ENCODE measurements at regions not wholly inside any gene's neighbourhood (a gene's known extent, or its start where the extent isn't known, plus 50 kb on each side); places are given as distances from the start of the nearest gene placed in this dataset.

DNA sequence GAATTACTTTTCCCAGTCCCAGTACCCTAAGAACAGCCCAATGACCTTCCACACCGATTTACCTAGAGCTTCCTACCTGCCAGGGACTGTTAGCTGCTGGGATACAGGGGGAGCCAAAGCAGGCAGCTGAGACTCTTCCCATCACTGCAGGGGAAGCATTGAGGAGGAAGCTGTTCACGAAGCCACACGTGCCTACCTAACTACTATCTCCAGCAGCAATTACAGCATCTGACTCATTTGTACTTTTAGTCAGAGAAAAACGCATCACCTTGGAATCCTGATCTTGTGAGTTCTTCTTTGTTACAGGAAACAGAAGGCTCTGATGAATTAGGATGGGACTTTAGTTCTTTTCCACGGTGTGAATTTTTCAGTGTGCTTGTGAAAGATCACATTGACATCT is 113.7 kb upstream of the DHX40 start:
- DNase-seq (ENCODE audit: low spot score) = peak; percentile 31

DNA sequence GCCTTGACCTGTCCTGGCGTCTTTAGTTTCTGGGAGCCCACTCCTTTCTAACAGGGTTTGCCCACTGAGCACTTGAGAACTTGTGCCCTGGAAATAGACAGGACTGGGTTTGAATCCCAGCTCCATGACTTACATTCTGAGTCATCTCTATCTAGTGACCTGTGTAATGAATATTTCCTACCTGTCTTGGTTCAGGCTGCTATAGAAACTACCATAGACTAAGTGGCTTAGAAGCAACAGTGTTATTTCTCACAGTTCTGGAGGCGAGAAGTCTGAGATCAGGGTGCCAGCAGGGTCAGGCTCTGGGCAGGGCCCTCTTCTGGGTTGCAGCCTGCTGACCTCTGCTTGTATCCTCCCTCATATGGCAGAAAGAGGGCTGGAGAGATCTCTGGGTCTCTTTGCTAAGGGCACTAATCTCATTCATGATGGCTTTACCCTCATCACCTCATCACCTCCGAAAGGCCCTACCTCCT is 110.7 kb upstream of the DHX40 start:
- no peak for DNase-seq (ENCODE audit: low spot score)

DNA sequence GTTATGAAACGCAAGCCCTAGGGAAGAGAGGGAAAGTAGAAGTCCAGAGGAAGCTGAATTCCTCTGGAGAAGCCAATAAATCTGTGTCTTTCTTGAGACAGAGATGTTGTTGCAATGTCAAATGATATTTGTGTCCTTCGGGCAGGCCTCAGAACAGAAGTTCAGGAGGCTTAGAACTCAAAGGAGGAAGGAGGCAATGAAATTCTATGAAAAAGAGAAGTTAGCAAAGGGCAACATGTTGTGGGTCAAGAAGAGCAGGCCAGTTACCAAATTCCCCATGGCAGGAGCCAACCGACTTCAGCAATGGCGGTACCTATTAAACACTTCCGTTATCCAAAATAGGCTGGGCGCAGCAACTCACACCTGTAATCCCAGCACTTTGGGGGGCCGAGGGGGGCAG is 109.0 kb upstream of the DHX40 start:
- DNase-seq (ENCODE audit: low spot score) = no peak

DNA sequence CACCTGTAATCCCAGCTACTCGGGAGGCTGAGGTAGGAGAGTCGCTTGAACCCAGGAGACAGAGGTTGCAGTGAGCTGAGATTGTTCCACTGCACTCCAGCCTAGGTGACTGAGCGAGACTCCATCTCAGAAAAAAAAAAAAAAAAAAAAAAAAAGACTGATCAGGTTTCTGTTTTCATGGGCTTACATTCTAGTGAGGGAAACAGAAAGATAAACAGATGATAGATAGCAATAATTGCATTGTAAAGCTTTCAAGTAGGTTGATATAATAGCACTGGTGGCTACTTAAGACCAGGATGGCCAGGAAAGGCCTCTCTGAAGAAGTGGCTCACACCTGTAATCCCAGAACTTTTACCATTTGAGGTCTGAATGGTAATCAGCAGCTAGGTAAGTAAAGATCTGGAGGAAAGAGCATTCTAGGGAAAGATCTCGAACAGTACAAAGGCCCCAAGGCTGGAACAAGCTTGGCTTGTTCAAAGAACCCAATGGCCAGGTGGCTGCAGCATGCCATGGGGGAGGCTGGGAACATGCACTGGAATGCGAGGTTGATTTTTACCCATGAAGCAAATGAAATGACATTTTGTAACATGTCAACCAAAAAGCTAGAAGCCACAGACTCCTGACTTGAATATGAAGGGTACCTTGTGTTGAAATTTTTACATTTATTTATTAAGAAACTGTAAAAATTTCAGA is 108.3 kb upstream of the DHX40 start:
- no peak for DNase-seq (ENCODE audit: low spot score)

DNA sequence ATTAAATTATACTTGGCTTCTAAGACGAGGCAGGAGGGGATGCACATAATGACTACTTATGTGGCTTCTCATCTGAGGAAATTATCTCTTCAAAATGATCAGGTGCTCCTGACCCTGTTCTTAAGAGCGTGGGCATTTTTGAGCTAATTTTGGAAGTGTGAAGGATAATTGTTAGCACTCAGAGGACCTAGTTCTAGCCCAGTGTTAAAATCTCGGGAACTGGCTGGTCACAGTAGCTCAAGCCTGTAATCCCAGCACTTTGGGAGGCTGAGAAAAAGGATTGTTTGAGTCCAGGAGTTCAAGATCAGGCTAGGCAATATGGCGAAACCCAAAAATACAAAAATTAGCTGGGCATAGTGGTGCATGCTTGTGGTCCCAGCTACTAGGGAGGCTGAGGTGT is 103.0 kb upstream of the DHX40 start:
- no peak for DNase-seq (ENCODE audit: low spot score)

DNA sequence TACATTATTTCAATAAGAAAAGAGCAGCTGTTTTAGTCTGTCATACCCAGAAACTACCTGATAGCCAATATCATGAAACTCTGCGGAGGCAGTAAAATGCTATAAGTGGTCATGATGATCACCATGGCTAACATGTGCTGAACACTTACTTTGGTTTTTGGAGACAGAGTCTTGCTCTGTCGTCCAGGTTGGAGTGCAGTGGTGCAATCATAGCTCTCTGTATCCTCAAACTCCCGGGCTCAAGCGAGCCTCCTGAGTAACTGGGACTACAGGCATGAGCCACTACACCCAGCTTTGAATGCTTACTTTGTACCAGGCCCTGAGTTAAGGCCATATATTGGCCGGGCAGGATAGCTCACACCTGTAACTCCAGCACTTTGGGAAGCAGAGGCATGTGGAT is 101.2 kb upstream of the DHX40 start:
- no peak for DNase-seq (ENCODE audit: low spot score)

DNA sequence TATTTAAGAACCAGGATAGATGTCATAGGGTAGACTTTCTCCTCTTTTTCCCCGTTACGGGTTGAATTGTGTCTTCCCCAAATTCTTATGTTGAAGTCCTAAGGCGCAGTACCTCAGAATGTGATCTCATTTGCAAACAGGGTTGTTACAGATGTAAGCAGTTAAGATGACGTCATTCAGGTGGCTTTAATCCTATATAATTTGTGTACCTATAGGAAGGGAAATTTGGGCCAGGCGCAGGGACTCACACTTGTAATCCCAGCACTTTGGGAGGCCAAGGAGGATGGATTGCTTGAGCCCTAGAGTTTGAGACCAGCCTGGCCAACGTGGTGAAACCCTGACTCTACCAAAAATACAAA is 99.5 kb upstream of the DHX40 start:
- DNase-seq (ENCODE audit: low spot score) = no peak

DNA sequence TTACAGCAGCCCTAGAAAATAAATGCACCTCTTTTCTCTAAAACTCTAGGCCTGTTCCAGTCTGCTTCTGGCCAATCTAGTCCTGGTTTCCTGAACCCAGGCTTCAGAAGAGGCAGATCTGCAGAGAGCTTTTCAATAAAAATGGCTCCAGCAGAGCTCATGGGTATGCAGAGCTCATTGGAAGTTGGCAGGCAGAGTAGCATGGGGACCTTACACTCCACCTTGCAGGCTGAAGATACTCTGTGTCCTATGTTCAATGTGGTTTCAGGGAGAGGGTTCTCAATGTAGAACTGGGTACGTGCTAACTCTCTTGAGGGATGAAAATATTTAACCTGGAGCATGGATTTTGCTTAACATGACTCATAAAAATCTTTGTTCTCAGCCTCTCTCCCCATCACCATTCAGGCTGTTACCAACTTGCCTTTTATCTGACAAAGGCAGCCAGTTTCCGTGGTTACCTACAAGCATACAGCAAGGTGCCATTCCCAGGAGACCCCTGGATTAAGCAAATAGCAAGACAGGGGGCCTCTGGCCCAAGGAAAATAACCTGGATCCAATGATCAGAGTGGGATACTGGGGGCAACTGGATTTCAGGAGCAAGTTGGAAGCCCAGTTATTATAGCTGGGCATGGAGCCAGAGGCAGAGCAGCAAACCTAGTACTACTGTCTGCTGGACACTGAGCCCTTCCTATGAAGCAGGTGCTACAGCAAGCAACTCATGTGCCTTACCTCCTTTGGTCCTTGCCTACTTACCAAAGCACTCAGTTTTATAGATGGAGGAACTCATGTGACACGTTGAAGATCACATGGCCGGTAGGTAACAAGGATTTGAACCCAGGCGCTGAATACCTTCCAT is 98.2 kb upstream of the DHX40 start:
- no peak for DNase-seq (ENCODE audit: low spot score)

DNA sequence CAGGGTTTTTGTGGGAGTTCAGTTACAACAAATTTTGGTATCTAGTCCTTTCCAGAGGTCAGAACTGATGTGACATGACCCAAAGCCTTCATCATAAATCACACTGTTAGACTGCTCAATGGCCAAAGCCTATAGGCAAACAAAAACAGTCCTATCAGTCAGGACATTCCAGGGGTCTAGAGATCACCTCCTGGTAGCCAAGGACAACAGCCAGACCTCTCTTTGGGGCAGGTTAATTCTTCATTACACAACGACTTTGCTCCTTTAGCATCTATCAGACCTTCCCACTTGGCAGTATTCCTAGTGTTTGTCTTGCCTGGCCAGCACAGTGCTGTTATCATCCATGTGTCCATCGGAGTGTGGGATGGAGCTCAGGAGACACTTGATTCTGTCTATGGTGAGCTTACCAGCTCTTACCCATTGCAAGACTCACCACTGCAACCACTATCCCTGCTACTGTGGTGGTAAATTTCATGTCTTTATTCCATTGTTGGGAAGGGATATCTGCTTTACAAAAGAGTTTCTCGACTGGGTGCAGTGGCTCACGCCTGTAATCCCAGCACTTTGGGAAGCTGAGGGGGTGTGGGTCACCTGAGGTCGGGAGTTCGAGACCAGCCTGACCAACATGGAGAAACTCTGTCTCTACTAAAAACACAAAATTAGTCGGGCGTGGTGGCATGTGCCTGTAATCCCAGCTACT is 95.5 kb upstream of the DHX40 start:
- no peak for DNase-seq (ENCODE audit: low spot score)

DNA sequence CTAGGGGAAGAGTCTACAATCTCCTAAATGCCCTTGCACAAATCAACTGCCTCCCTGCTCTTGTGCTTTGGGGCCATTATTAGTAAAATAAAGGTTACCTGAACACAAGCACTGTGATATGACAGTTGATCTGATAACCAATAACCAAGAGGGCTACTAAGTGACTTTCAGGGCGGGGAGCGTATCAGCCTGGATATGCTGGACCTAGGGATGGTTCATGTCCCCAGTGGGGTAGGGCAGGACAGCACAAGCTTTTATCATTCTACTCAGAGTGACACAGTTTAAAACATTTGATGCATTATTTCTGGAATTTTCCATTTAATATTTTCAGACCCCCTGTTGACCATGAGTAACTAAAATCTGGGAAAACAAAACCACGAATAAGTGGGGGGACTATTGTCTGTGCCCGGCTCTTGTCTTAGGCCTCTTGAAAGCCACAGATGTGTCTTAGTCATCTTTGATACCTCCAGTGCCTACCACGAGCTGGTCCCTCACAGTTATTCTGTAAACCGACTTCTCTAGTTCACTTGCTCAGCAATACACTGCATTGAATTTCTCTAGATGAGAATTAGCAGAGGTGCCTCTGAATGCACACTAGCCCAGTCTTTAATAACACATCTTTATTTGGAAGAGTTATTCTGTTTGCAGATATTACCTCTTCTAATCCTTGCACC is 94.6 kb upstream of the DHX40 start:
- DNase-seq (ENCODE audit: low spot score) = no peak

DNA sequence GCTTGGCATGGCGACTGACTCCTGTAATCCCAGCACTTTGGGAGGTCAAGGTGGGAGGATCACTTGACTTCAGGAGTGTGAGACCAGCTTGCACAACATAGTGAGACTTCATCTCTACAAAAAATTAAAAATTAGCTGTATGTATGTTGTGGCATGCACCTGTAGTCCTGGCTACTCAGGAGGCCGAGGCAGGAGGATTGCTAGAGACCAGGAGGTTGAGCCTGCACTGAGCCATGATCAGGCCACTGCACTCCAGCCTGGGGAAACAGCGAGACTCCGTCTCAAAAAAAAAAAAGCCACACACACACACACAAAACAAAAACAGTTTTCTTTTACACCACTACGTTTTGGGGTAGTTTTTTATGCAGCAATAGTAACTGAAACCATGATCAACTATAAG is 89.0 kb upstream of the DHX40 start:
- DNase-seq (ENCODE audit: low spot score) = no peak

DNA sequence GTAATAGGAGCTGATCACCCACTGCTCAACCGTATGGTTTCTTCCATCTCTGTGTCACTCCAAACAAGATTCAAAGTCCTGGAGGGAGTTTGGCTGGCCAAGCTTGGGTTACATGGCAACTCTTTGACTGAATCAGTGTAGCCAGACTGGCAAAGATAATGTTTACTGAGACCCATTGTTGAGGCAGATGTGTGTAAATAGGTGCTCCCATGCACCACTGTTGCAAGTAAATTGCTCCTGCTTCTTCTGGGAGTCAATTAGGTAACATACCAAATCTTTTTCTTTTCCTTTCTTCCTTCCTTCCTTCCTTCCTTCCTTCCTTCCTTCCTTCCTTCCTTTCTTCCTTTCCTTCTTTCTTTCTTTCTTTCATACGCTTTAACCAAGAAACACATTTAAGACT is 86.3 kb upstream of the DHX40 start:
- no peak for DNase-seq (ENCODE audit: low spot score)

DNA sequence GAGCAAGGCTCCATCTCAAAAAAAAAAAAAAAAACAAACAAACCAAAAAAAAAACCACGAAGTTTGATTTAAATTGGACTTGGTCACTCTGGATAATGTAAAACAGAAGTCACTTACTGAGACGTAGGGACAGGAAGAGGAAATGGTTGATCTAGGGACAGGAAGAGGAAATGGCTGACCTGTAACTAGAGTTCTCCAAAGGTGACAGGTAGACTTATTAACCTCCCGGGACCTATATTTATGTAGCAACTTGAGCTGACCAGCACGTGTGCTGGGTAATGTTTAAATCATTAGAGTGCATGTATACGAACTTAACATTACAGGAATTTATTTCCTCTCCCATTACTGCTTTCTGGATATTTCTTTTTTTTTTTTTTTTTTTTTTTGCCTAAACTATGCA is 81.5 kb upstream of the DHX40 start:
- no peak for DNase-seq (ENCODE audit: low spot score)

DNA sequence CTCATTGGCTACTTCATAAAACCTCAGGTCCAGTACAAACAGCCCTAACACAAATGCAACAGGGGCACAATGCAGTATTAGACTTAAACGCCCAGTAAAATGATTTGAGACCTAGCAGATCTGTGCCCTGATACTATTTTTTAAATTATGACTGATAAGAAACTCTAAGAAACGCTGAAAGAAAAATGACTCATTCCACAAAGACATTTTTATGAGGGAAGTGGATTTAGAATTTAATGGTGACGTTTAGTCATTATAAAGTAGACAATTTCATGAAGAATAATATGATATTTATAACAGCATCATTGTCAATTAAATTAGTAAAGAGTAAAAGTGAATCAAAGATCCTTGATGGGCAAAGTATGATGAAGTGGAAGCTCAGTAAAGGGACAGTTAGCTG is 80.4 kb upstream of the DHX40 start:
- DNase-seq (ENCODE audit: low spot score) = no peak

DNA sequence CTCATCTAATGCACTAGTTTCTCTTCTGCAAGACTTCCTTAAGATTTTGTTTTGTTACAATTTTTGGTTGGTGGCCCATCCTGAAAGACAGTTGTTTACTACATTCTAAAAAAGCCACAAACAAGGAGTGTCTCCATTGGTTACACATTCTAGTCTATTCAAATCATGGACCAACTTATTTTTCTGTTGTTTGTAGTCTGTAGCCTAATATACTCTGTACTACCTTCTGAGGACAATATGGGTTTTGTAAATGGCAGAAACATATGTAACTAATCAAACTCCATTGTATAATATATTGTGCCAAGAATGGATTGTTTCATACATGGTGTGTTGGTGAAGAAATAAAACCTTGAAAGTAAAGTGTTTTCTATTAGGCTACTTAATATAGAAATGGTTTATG is 79.5 kb upstream of the DHX40 start:
- DNase-seq (ENCODE audit: low spot score) = no peak

DNA sequence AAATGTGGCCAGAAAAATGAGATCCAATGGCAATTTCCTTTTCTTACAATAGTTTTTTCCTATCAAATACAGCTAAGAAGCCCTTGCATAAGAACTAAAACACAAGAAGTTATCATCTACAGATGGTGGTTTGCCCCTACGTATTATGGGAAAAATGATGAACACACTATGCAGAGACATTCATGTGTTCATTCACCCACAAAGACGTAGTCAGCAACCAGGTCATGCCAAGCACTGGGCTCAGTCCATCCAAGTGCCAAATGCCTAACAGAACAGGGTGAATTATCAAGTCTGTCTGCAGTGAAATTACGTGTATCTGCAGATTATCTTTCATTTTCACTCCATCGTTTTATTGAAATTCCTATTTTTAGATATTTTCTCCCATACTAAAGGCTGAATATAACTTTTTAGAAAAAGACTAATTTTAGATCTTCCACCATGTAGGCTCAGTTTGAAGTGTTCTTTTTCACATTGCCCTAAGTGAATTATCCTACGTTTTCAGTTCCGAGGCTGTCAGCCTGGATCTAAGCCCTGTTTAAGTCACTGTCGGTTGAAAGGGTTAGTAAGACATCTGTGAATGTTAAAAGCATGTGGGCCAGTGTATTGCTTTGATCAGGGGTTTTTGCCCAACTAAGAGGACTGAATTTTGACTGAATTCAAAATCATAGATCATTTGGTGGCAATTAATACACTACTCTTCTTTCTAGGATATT is 78.1 kb upstream of the DHX40 start:
- peak; percentile 24 for DNase-seq (ENCODE audit: low spot score)

DNA sequence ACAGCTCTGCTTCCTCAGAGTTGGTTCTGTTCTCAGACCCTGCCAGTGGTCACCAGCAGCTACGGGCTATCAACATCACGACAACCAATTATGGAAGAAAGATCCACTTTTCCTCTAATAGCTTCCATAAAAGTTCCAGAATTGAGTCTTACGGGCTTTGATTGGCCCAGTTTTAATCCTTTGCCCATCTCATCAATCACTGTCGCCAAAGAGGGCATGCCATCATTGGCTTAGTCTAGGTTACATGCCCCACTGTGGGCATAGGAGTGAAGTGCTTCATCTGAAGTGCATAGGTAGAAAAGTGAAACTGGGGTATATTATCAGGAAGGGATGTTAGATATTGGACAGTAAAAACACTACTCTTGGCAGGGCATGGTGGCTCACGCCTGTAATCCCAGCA is 76.6 kb upstream of the DHX40 start:
- DNase-seq (ENCODE audit: low spot score) = no peak

DNA sequence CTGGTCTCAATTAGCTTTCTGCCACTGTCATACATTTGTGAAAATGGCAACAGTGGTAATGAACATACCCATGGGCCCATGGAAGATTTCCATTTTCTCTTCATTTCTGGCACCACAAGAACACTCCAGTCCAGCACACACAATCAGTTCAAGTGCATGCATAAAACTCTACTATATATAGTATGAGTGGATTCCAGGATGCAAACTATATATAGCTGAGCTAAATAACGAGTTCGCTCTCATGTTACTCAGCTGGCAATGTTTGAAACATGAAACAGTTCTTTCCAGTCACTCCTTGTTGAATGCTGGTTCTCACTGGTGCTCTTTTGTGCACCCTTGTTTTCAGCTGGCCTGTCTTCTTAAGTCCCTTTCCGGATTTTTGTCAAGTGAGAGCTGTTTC is 75.2 kb upstream of the DHX40 start:
- no peak for DNase-seq (ENCODE audit: low spot score)

DNA sequence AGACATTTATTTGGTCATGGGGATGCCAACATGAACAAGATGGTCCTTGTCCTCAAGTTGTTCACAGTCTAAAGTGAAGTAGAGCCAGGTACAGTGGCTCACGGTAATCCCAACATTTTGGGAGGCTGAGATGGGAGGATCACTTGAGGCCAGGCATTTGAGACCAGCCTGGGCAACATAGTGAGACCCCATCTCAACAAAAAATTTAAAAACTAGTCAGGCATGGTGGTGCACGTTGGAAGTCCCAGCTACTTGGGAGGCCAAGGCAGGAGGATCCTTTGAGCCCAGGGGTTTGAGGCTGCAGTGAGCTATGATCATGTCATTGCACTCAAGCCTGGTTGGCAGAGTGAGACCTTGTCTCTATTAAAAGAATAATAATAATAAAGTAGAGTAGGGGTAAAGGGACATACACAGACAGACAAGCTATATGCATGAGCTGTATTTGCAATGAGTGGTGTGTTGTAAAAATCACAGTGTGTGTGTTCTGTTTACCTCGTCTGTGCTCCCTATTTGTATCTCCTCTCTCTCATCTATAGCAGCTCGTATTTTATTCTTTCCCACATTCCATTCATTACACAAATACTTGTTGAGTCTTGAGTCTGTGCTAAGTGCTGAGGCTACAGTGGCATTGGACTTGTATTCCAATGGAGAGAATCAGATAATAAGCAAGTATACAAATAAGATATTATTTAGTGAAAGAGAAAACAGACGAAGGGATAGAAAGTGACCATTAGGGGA is 73.9 kb upstream of the DHX40 start:
- no peak for DNase-seq (ENCODE audit: low spot score)

DNA sequence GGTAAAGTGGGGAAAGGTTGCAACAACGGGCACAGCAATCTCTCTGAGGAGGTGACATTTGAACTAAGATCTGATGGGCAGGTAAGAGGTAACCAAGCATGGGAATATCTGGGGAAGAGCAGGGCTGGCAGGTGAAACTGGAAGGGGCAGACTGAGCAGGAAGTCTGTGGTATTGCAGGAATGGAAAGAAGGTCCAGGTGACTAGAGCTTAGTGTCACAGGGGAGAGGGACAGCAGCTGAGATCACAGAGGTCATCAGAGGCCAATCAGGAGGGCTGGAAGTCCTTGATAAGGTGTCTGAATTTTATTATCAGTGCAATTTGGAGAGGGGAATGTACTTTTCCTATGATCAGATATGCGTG is 73.3 kb upstream of the DHX40 start:
- DNase-seq (ENCODE audit: low spot score) = no peak

DNA sequence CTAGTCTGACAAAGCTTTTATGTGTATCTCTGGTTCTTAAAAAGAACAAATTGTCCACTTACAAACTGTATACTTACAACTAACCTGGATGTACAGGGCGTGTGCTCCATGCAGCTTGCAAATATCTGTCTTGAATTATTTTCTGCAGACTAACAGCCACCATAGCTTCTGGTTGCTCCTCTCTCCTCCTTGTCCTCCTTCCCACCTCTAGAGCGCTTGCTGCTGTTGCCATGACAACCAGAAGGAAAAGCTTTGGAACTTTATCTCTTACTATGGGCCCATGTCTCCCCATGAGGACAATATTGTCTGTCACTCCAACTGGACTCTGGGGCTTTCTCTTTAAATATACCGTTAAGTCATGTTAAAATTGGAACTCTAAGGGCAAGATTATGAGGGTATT is 71.5 kb upstream of the DHX40 start:
- no peak for DNase-seq (ENCODE audit: low spot score)
